ENCODE measurements at regions not wholly inside any gene's neighbourhood (a gene's known extent, or its start where the extent isn't known, plus 50 kb on each side); places are given as distances from the start of the nearest gene placed in this dataset.

- TF ChIP-seq FOXP2 (optimal IDR thresholded peaks at IDR 0.05; ENCODE audit: control extremely low read depth, extremely low read length, insufficient read depth) (no peak), POLR2AphosphoS5 (IDR thresholded peaks at IDR 0.05; ENCODE audit: borderline replicate concordance, low read depth, low read length) (no peak), EZH2 (IDR thresholded peaks at IDR 0.05) (no peak)
These were observed 79.1 kb upstream of the ANKEF1 start for GRCh38 chr20:9955646-9956045.
